GM21367 (cell line): ENCODE measurements at regions not wholly inside any gene's neighbourhood (a gene's known extent, or its start where the extent isn't known, plus 50 kb on each side); places are given as distances from the start of the nearest gene placed in this dataset.
"Not testable (repeated sequence)": the region's sequence is repeated elsewhere in the genome, so short reads cannot be mapped to it uniquely, and the experiment has no call there.

ENCODE experiments used
- ATAC-seq: cut with Tn5 transposase; IDR thresholded peaks from one replicate; pipeline ENCODE4 v1.9.1; 2021; ENCODE audit not compliant: unreplicated experiment

DNA sequence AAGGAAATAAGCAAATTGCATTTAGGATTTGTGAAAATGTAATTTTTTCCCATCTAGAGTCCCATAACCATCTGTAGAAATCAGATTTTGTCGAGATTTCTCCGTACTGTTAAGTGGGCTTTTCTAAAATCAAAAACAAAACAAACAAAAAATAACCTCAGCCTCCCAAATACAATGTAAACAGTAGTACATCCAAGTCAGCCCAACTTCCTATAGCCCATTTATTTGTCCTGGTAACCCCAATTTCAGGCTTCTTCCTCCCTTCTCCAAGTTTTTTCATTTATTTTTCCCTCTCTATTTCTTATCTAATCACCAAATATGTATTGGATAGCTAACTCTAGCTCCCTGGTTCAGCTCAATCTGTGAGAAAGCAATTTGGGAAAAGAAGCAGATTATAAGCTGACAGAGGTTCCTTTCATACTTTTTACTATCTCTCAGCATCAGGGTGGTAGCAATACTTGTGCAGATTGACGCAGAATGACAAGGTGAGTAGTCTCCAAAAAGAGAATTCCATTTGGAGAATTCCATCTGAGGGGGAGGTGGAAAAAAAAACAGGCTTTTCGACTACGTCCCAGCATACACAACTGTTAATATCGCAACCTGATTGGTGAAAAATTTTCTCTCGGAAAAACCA lies 132.6 kb upstream of the BTN3A2 start:
- ATAC-seq: no peak

DNA sequence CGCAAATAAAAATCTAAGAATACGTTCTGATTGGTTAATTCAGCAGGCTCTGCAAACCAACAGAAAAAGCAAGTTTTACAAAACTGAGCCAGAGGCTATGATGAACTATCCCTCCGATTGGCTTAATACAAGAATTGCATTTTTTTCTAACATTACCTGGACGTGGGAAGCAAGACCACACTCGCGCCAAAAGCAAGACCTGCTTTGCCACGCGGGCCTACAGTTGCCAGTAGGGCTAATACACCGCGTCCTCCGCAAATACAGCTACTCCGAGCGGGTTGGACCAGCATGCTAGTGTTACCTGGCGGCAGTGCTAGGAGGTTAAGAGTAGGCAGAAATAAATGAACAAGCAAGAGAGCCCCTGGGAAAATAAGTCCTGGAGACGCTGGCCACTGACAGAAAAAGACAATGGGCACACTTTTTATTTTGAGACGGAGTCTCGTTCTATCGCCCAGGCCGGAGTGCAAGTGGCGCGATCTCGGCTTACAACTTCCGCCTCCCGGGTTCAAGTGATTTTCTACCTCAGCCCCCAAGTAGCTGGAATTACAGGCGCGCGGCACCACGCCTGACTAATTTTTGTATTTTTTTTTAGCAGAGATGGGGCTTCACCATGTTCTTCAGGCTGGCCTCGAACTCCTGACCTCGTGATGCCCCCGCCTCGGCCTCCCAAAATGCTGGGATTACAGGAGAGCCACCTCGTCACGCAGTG lies 131.9 kb upstream of the BTN3A2 start:
- no peak for ATAC-seq

- ATAC-seq: peak; percentile 42
These were observed 131.2 kb upstream of the BTN3A2 start for GRCh38 chr6:26233649-26234420.

- peak; percentile 41 for ATAC-seq
These were observed 130.3 kb upstream of the BTN3A2 start for GRCh38 chr6:26234421-26235301.

GRCh38 chr6:26235302-26235670 lies 129.7 kb upstream of the BTN3A2 start:
- no peak for ATAC-seq

DNA sequence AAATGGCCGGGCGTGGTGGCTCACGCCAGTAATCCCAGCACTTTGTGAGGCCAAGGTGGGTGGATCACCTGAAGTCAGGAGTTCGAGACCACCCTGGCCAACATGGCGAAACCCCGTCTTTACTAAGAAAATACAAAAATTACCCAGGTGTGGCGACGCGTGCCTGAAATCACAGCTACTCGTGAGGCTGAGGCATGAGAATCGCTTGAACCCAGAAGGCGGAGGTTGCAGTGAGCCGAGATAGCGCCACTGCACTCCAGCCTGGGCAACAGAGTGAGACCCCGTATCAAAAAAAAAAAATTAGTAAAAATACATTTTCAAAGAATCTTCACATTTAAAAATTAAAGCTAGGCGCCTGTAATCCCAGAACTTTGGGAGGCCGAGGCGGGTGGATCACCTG lies 125.6 kb upstream of the BTN3A2 start:
- ATAC-seq: not testable (repeated sequence)

- ATAC-seq: peak; percentile 45
These were observed 124.6 kb upstream of the BTN3A2 start for GRCh38 chr6:26240157-26241032.

- no peak for ATAC-seq
These were observed 123.7 kb upstream of the BTN3A2 start for GRCh38 chr6:26241033-26241895.

DNA sequence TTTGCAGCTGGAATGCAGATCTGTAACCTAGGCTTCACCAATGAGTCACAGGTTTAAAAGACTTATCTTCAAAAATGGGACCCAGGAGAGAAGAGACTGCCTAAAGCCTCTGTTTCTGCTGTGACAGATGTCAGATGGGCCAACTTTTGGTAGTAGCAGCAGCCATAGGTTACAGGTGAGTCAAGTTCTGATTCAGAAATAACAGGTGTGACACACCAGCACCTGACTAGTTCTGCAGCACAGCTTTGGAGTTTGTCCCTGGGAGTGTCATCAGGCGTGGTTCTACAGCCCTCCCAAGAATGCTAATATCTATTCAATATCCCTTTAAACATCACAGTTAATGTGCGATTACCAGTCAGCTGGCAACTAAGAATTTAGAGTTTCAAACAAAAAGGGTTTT lies 121.9 kb upstream of the BTN3A2 start:
- no peak for ATAC-seq

- ATAC-seq: no peak
These were observed 121.2 kb upstream of the BTN3A2 start for GRCh38 chr6:26243752-26244151.

DNA sequence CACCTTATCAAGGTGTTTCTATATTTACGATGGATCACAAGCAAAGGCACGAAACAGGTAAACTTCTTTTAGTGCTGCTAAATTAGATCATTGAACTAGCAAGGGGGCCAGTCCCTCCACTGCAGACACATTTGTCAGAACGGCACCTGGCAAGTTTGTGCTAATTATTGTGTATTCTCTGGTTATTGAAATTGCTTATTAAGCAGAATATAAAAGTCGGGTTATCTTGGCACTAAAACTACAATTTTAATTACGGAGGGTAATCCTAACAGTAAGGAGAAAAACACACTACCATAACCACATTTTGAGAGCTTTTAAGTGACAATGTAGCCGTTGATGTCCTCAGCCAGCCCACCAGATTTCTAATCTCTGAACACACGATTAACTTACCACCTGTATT lies 118.9 kb upstream of the BTN3A2 start:
- no peak for ATAC-seq

- no peak for ATAC-seq
These were observed 118.4 kb upstream of the BTN3A2 start for GRCh38 chr6:26246553-26246952.

- peak; percentile 18 for ATAC-seq
These were observed 115.4 kb upstream of the BTN3A2 start for GRCh38 chr6:26249707-26249956.

DNA sequence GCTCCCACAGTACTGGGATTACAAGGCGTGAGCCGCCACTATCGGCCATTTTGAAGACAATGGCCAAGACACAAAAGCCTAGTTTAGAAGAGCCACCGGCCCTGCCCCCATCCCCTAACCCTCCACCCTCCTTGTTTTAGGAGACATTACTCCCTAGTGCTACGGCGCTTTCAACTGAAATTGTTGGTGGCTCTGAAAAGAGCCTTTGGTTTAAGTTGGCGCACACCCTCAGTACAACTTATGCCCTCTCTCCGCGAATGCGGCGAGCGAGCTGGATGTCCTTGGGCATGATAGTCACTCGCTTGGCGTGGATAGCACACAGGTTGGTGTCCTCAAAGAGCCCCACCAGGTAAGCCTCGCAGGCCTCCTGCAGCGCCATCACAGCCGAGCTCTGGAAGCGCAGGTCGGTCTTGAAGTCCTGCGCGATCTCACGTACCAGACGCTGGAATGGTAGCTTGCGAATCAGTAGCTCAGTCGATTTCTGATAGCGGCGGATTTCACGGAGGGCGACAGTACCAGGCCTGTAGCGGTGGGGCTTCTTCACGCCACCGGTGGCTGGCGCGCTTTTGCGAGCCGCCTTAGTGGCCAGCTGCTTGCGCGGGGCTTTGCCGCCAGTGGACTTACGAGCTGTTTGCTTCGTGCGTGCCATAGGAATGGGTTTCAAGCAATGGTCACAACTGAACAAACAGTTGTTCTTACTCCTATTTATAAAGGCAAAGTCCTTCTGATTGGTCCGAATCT lies 114.9 kb upstream of the BTN3A2 start:
- ATAC-seq: peak; percentile 28

DNA sequence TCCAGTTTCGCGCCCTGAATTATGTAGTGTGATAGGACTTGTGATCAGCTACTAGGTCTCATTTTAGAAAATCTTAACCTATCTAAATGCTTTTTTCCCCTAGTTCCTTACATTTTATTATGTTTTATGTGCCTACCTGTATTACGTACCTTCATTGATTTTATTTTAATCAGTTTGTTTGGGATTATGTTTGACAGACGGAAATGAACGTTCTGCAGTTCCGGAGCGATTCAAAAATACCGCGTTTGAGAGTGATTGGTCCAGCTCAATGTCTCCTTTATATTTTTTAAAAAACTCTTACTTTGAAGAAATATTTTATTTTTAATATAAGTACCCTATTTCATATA lies 114.3 kb upstream of the BTN3A2 start:
- no peak for ATAC-seq

DNA sequence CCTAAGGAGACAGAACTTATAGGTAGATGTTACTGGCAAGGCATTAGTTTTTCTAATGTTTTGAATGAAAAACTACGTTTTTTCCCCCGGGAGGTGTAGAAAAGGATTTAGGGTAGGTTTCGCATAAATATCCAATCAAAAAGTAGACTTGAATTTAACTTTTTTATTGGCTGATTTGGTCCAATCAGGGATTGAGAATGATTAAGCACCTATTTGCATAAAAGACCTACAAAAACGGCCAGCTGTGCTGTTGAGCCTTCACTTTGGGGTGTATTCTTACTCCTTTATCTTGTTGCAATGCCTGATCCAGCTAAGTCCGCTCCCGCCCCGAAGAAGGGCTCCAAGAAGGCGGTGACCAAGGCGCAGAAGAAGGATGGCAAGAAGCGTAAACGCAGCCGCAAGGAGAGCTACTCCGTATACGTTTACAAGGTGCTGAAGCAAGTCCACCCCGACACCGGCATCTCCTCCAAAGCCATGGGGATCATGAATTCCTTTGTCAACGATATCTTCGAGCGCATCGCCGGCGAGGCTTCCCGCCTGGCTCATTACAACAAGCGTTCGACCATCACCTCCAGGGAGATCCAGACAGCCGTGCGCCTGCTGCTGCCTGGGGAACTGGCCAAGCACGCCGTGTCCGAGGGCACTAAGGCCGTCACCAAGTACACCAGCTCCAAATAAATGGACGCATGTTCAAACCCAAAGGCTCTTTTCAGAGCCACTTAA lies 113.5 kb upstream of the BTN3A2 start:
- ATAC-seq: peak; percentile 50

- ATAC-seq: no peak
These were observed 112.9 kb upstream of the BTN3A2 start for GRCh38 chr6:26252077-26252472.

GRCh38 chr6:26254724-26255123 lies 110.3 kb upstream of the BTN3A2 start:
- no peak for ATAC-seq
